NCI-H2171 (cell line): ENCODE measurements at regions not wholly inside any gene's neighbourhood (a gene's known extent, or its start where the extent isn't known, plus 50 kb on each side); places are given as distances from the start of the nearest gene placed in this dataset.

ENCODE experiments used
- DNase-seq: peaks from one replicate; lab custom pipeline; 2025; lab: John Stamatoyannopoulos, UW

GRCh38 chrX:13147733-13148132, 103.3 kb upstream of the FAM9C start:
- DNase-seq = no peak

DNA sequence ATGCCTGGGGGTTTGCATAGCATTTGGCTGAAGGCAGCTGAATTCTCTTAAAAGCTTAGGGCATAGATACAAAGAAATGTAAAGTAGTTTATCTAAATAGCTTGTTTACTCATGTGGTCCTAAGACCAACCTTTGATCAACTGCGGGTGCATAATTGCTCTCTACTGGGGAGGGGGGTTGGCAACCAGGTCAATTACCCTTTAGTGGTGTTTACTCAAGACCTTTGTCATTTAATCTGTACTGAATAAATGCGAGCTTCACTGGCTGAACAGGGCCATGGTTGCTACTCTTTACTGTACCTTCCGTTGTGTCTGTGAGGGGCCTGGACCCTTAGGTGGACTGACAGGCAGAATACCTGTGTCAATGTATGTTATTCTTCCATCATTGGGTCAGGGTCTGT, 102.7 kb upstream of the FAM9C start:
- no peak for DNase-seq

DNA sequence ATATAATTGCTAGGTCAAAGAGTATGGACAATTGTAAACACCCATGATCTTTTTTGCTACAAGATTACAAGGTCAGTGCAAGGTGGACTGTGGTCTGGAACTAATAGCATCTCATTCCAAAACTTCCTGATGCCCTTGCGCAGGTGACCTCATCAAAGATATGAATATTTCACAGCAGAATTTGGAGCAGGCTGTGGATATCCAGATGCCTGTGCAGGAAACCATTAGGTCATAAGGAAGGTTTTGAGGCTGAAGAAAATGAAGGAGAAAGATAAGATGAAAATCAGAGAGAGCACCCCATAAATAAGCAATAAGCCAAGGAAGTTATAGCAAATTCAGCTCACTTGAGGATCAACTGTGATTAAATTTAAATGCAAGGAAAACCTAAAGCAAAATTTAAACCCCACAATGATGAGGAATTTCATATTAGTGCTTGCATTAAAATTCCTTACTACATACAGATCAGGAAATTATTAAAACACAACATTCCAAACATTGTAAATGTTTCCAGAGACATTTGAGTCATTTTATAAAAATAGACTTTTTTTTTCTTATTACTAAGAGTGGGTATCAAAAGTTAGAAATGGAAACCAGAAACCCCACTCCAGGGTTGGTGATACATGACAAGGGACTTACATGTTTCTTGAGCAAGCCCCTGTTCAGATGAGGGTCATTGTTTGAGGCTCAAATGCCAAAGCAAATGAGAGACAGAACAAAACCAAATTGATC, 100.7 kb upstream of the FAM9C start:
- DNase-seq = no peak

GRCh38 chrX:13142891-13143290, 98.5 kb upstream of the FAM9C start:
- no peak for DNase-seq

- DNase-seq = no peak
Observed at GRCh38 chrX:13140007-13140406, 95.6 kb upstream of the FAM9C start.

GRCh38 chrX:13131396-13132137, 87.1 kb upstream of the FAM9C start:
- no peak for DNase-seq

DNA sequence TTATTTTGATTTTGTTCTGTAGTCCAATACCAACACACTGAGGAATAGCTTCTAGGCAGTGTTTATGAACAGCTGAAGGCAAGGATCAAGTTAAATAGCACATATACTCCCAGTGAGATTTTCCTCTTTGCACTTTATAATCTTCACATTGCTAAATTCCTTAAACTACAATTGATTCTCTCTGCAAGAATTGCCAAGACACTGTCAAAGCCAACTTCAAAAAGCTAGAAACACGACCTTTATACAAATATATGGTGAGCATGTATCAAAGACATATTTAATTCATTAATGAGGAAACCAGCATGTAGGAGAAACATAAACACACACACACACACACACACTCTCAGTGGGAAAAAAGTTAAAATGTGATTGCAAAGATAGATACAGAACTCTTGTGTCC, 86.4 kb upstream of the FAM9C start:
- no peak for DNase-seq

- DNase-seq = no peak
Observed at GRCh38 chrX:13128104-13128503, 83.7 kb upstream of the FAM9C start.

GRCh38 chrX:13126775-13127174, 82.4 kb upstream of the FAM9C start:
- no peak for DNase-seq

- no peak for DNase-seq
Observed at GRCh38 chrX:13125188-13125587, 80.8 kb upstream of the FAM9C start.

- DNase-seq = no peak
Observed at GRCh38 chrX:13123857-13124345, 79.5 kb upstream of the FAM9C start.

DNA sequence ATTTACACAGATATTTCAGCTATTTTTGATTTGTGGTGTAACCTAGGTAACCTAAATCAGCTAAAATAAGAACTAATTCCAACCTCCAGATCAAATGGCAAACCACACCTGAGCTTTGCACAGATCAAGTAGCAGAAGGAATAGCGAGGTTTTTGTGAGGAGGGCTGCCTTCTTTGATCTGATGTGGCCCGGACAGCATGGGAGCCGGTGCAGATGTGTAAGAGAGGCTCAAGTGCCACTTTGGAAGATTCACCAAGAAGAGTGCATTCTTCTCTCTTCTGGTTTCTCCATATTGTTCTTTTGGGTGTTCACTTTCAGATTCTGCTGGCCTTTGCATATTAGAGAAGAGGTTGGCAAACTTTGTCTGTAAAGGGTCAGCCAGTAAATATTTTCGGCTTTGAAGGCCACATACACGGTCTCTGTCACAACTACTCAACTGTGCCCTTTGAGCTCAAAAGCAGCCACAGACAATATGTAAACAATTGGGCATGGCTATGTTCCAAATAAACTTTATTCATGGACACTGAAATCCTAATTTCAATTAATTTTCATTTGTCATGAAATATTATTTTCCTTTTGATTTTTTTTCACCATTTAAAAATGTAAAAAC, 78.9 kb upstream of the FAM9C start:
- DNase-seq = no peak

GRCh38 chrX:13121020-13121555, 76.7 kb upstream of the FAM9C start:
- no peak for DNase-seq

GRCh38 chrX:13120017-13120416, 75.6 kb upstream of the FAM9C start:
- no peak for DNase-seq

- DNase-seq = no peak
Observed at GRCh38 chrX:13119386-13119785, 75.0 kb upstream of the FAM9C start.

DNA sequence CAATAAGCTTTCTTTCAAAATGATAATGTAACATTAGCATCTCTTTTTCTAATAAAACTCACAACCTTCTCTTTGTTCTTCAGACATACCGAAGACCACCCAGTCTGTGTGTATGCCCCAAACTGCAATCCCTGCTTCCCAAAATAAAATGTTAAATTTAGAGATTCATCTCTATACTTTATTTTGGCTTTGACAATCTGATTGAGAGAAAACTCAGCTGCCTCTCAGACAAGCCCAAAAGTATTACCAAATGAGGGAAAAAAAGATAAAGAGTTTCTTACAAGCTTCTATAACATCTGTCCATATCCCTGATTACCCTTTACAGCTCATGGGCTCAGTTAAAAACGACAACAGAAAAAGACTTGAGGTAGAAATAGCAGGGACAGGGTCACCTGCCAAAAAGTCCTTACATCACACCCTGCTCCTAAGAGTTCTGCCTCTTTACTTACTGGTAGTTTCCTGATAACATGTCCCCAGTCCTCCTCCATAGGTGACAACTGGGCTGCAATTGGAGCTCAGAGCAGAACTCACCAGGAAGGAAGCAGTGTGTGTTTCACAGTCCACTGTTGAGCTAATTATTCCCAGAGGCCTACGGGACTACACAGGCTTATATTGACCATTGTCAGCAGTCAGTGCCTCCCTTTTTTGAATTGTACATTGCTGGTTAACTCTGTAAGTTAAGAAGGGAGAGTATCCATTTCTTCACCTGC, 70.9 kb upstream of the FAM9C start:
- no peak for DNase-seq

- no peak for DNase-seq
Observed at GRCh38 chrX:13112499-13112898, 68.1 kb upstream of the FAM9C start.

DNA sequence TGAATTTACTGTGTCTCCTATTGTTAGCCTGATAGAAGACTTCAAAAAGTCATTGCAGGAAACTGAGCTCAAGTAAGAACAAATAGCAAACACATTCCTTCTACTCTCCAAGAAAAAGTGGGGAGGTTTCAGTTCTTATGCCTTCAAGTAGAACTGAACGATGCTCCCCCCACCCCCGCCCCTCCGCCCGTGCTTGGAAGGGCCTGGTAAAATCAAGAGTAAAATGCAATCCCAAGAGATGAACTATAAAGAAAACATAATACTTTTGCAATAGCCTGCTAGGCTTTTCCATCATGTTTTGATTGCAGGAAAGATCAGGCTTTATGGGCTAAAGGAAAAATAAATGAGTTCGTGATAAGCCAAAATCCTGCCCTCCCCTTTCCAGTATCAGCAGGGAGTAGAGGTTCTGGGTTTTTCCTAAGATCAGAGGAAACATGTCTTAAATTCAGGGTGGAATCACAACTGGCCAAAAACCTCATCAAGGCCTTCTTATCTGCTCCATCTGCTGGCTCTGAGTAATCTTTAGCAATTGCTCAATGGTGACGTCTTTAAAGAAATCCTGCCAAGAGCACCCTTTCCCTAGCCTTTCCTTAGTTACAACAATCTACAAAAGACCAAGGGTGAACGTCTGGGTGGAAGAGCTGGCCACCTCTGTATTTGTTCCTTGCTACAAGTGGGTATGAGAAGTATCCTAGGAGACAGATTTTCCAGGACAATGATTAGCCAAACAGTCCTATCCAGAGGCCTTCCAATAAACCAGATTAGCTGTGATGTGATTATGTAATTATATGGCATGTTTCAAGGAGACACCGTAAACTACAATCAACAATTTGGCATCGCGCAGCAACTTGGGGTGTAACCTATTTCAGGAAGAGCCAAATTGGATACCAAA, 66.3 kb upstream of the FAM9C start:
- DNase-seq = no peak

DNA sequence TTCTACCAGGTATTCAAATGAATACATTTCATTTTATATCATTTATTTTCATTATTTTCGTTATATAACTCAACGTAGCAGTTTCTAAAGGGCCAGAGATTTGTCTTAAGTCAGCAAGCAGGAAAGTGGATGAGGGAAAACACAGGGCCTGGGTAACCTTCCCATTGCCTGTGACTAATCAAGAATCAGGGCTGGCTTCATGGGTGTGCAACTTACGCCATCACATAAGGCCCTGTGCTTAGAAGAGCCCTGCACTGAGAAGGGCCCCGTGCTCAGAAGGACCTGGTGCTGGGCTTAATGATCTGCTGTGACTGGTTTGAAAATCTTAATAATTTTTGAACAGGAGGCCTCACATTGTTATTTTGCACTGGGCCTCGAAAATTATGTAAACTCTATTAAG, 65.4 kb upstream of the FAM9C start:
- no peak for DNase-seq

GRCh38 chrX:13103914-13104274, 59.5 kb upstream of the FAM9C start:
- no peak for DNase-seq

DNA sequence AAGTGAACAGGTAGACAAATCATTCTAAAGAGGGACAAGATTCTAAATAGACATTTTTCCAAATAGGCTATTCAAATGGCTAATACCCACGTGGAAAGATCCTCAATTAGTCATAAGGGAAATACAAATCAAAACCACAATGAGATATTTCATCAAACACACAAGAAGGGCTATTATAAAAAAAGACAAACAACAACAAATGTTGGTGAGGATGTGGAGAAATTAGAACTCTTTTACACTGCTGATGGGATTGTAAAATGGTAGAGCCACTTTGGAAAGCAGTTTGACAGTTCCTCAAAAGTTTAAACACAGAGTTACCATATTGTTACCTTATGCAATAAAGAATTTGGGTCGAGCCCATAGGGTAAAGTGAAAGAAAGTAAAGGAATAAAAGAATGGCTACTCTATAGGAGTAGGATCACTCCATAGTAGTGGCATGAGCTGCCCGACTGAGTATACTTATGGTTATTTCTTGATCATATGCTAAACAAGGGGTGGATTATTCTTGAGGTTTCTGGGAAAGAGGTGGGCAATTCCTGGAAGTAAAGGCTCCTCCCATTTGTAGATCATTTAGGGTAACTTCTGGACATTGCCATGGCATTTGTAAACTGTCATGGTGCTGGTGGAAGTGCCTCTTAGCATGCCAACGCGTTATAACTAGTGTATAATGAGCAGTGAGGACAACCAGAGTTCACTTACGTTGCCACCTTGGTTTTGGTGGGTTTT, 58.9 kb upstream of the FAM9C start:
- no peak for DNase-seq
